Breast epithelium (tissue), 3 donors: ENCODE measurements at regions not wholly inside any gene's neighbourhood (a gene's known extent, or its start where the extent isn't known, plus 50 kb on each side); places are given as distances from the start of the nearest gene placed in this dataset.

ENCODE experiments used
- CTCF ChIP-seq, 3 donors: fragments of 450-650 bp; IDR thresholded peaks; one replicate each; pipeline ENCODE4 v1.5.1; 2016 to 2017; ENCODE audit warnings: antibody characterized with exemption in 3 of 3, mild to moderate bottlenecking in 3 of 3, moderate library complexity in 3 of 3
- POLR2A ChIP-seq: fragments of 450-650 bp; IDR thresholded peaks from one replicate; pipeline ENCODE4 v1.6.1; 2016; ENCODE audit warnings: antibody characterized with exemption, mild to moderate bottlenecking, moderate library complexity

- TF ChIP-seq CTCF (IDR thresholded peaks at IDR 0.05) (no peak), POLR2A (no peak)
These were observed 108.2 kb upstream of the TNC start for GRCh38 chr9:115226152-115226551.
